B cell (primary cell): ENCODE measurements at regions not wholly inside any gene's neighbourhood (a gene's known extent, or its start where the extent isn't known, plus 50 kb on each side); places are given as distances from the start of the nearest gene placed in this dataset.

Source experiments
- ATAC-seq: fragments of 200-7000 bp; cut with Tn5 transposase; one replicate; pipeline ENCODE4 v1.10.0; 2021; ENCODE audit warnings: low read depth, mild to moderate bottlenecking, moderate number of reproducible peaks, moderate library complexity
- CTCF ChIA-PET: fragments of 350-600 bp; sonication (Branson Sonifier 250); formaldehyde crosslinking; loops from one replicate; lab custom pipeline; 2021; ENCODE audit warnings: antibody characterized with exemption, inconsistent platforms; lab: Charles Lee
- POLR2A ChIA-PET: fragments of 350-600 bp; sonication (Branson Sonifier 250); formaldehyde crosslinking; loops from one replicate; lab custom pipeline; 2021; ENCODE audit warnings: antibody characterized with exemption; lab: Charles Lee
- DNase-seq: peaks from one replicate; pipeline ENCODE4 v3.0.0; 2013
- H2AFZ ChIP-seq: 2 replicates; pipeline ENCODE4 v1.6.1; 2012; ENCODE audit warnings: mild to moderate bottlenecking, low read depth, low read length; ENCODE audit not compliant: insufficient read depth, poor library complexity, severe bottlenecking
- H3K27ac ChIP-seq, 2 donors: 1 replicate in 1 of 2; 2 replicates in 1 of 2; pipeline ENCODE4 v1.5.1; 2012 to 2013; ENCODE audit warnings: low read length in 2 of 2, mild to moderate bottlenecking in 2 of 2, moderate library complexity in 1 of 2
- H3K27me3 ChIP-seq, 4 experiments: fragments of 200-600 bp in 1 of 4; sonication (generic) in 1 of 4; replicated peaks in 1 of 4; 1 replicate in 2 of 4; 2 replicates in 2 of 4; pipeline versions ENCODE4 v1.6.1 to v1.7.0; 2013 to 2016; ENCODE audit warnings: low read length in 3 of 4, mild to moderate bottlenecking in 2 of 4, mixed read lengths in 1 of 4, moderate library complexity in 1 of 4; ENCODE audit not compliant: insufficient read depth in 4 of 4, control insufficient read depth in 3 of 4; ENCODE audit errors: control extremely low read depth in 1 of 4
- H3K36me3 ChIP-seq, 2 experiments: replicated peaks in 1 of 2; 1 replicate in 1 of 2; 2 replicates in 1 of 2; pipeline versions ENCODE4 v1.6.1 to v1.7.1; 2013; ENCODE audit warnings: low read length in 1 of 2; ENCODE audit not compliant: insufficient read depth in 2 of 2, control insufficient read depth in 1 of 2; ENCODE audit errors: control extremely low read depth in 1 of 2, extremely low read depth in 1 of 2
- H3K4me1 ChIP-seq, 2 donors: fragments of 200-600 bp in 1 of 2; sonication (generic) in 1 of 2; 1 replicate in 1 of 2; 2 replicates in 1 of 2; pipeline versions ENCODE4 v1.5.1 to v1.6.1; 2013 to 2017; ENCODE audit warnings: low read length in 2 of 2; ENCODE audit not compliant: control insufficient read depth in 2 of 2, insufficient read depth in 2 of 2
- H3K4me2 ChIP-seq: replicated peaks from 2 replicates; pipeline ENCODE3; 2012; ENCODE audit warnings: mild to moderate bottlenecking, low read depth, low read length; ENCODE audit not compliant: poor library complexity, severe bottlenecking
- H3K4me3 ChIP-seq, 5 experiments: fragments of 200-600 bp in 1 of 5; sonication (generic) in 1 of 5; 1 replicate in 3 of 5; 2 replicates in 2 of 5; pipeline versions ENCODE4 v1.5.1 to v1.7.0; 2011 to 2016; ENCODE audit warnings: low read length in 4 of 5, mild to moderate bottlenecking in 4 of 5, low read depth in 2 of 5, control low read depth in 1 of 5, moderate library complexity in 1 of 5; ENCODE audit not compliant: insufficient read depth in 1 of 5; ENCODE audit errors: control extremely low read depth in 1 of 5, extremely low read depth in 1 of 5
- H3K79me2 ChIP-seq: fragments of 200-600 bp; sonication (generic); one replicate; pipeline ENCODE4 v1.6.0; 2016; ENCODE audit warnings: low read length; ENCODE audit not compliant: control insufficient read depth, insufficient read depth
- H3K9ac ChIP-seq: fragments of 200-600 bp; sonication (generic); 2 replicates; pipeline ENCODE4 v1.6.1; 2017; ENCODE audit warnings: mild to moderate bottlenecking, low read length, moderate library complexity
- H3K9me3 ChIP-seq, 3 donors: one replicate each; pipeline versions ENCODE4 v1.6.1 to v1.7.1; 2013; ENCODE audit warnings: low read length in 2 of 3; ENCODE audit not compliant: control insufficient read depth in 2 of 3, insufficient read depth in 1 of 3; ENCODE audit errors: control extremely low read depth in 1 of 3
- H4K20me1 ChIP-seq: 2 replicates; pipeline ENCODE4 v1.6.0; 2012; ENCODE audit warnings: mild to moderate bottlenecking, low read length; ENCODE audit not compliant: insufficient read depth, control insufficient read depth, poor library complexity, severe bottlenecking
- H3K27ac Mint-ChIP-seq: one replicate; pipeline ENCODE4 v1.8.0; 2021; ENCODE audit warnings: mixed read lengths
- H3K27me3 Mint-ChIP-seq: one replicate; pipeline ENCODE4 v1.8.0; 2021; ENCODE audit warnings: mixed read lengths
- H3K4me1 Mint-ChIP-seq: one replicate; pipeline ENCODE4 v1.8.0; 2021; ENCODE audit warnings: mixed read lengths
- H3K4me3 Mint-ChIP-seq: one replicate; pipeline ENCODE4 v1.8.0; 2021; ENCODE audit warnings: mixed read lengths
- H3K9me3 Mint-ChIP-seq: one replicate; pipeline ENCODE4 v1.8.0; 2022; ENCODE audit warnings: mixed read lengths; ENCODE audit not compliant: insufficient read depth
- EZH2 ChIP-seq: IDR thresholded peaks from 2 replicates; pipeline ENCODE4 v1.6.1; 2012; ENCODE audit warnings: borderline replicate concordance, low read depth, mild to moderate bottlenecking, moderate library complexity, low read length; ENCODE audit not compliant: insufficient read depth, poor library complexity, severe bottlenecking
- WGBS: methylation state at CpG from one replicate; pipeline ENCODE4 v1.1.5; 2013; ENCODE audit warnings: missing lambda C conversion rate; ENCODE audit not compliant: insufficient coverage; 5-methylcytosine and 5-hydroxymethylcytosine counted together
- intact Hi-C: fragments of 100-400 bp; cut with micrococcal nuclease; formaldehyde crosslinking; loops from one replicate; pipeline ENCODE4 v1.10.0; 2022
- TF ChIP-seq, protein P1 (sequence below): fragments of 200-600 bp; IDR thresholded peaks from one replicate; pipeline ENCODE4 v1.8.0; 2022; ENCODE audit warnings: antibody characterized with exemption, mild to moderate bottlenecking

DNA sequence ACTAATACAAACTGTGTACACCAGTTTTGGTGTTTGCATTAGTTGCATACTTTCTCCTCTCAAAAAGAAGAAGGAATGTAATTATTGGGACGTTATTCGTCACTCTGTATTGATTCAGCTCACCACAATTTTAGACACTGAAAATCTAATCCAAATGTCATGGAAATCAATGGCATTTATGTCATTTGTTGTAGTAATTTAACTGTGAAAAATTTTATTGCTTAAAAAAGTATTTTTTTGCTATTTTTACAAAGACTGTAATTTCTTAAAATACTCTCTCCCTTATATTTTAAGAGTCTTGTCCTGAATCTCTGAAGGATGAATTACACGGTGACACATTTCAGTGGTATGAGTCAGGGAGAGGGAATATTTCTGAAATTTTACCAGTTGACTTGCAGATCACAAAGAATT lies 2117.6 kb downstream of the PCDH9 start:
- Histone ChIP-seq H2AFZ (no peak overlapping the region), H3K9me3 (peaks cover 0 to 5% (median 1%) of the 10 kb centered on the region in 3 donors), H3K4me2 (no peak overlapping the region), H3K9ac (no peak overlapping the region), H3K79me2 (no peaks in the 10 kb centered on the region), H3K36me3 (no peaks in the 10 kb centered on the region), H4K20me1 (no peaks in the 10 kb centered on the region), H3K4me1 (no peaks in the 10 kb centered on the region), H3K27me3 (no peaks in the 10 kb centered on the region), H3K27ac (no peak overlapping the region), H3K4me3 (no peak overlapping the region)
- WGBS, result no CpG with 5 or more reads among the region's 3 CpGs
- Mint-ChIP-seq H3K27ac (no peak overlapping the region), H3K4me1 (no peaks in the 10 kb centered on the region), H3K4me3 (no peak overlapping the region), H3K9me3 (no peaks in the 10 kb centered on the region), H3K27me3 (no peaks in the 10 kb centered on the region)
- no peak for TF ChIP-seq EZH2
- TF ChIP-seq, protein P1, sequence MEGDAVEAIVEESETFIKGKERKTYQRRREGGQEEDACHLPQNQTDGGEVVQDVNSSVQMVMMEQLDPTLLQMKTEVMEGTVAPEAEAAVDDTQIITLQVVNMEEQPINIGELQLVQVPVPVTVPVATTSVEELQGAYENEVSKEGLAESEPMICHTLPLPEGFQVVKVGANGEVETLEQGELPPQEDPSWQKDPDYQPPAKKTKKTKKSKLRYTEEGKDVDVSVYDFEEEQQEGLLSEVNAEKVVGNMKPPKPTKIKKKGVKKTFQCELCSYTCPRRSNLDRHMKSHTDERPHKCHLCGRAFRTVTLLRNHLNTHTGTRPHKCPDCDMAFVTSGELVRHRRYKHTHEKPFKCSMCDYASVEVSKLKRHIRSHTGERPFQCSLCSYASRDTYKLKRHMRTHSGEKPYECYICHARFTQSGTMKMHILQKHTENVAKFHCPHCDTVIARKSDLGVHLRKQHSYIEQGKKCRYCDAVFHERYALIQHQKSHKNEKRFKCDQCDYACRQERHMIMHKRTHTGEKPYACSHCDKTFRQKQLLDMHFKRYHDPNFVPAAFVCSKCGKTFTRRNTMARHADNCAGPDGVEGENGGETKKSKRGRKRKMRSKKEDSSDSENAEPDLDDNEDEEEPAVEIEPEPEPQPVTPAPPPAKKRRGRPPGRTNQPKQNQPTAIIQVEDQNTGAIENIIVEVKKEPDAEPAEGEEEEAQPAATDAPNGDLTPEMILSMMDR, result no peak
- DNase-seq (no peak), ATAC-seq (no peak)
- intact Hi-C loops, result no loop called here
- ChIA-PET CTCF (no interaction called here), POLR2A (no interaction called here)

DNA sequence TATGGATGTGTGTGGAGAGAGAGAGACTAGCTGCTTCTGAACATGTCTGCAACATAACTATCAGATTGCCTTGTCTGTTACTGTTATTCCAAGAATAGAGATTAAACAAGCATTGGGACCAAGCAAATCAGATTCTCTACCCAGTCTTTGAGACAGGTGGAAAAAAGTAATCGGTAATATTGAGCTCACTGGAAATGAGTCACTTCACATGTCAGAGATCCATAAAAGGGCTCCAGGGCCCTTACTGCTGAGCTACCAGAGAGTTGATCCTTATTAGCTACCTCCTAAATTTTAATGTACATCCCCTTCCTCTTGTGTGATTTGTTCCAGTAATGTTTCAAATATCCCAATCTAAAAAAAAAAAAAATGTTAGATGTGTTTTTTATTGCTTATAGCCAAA lies 2118.0 kb downstream of the PCDH9 start:
- no CpG with 5 or more reads among the region's 1 CpG for WGBS
- ATAC-seq (no peak), DNase-seq (no peak)
- no peaks in the 10 kb centered on the region for H3K4me1 Mint-ChIP-seq
- Histone ChIP-seq H3K79me2 (no peaks in the 10 kb centered on the region), H3K27me3 (no peaks in the 10 kb centered on the region), H2AFZ (no peak overlapping the region), H3K4me3 (no peak overlapping the region), H3K9me3 (peaks cover 0 to 5% (median 1%) of the 10 kb centered on the region in 3 donors), H3K36me3 (no peaks in the 10 kb centered on the region), H3K27ac (no peak overlapping the region), H4K20me1 (no peaks in the 10 kb centered on the region), H3K4me1 (no peaks in the 10 kb centered on the region), H3K4me2 (no peak overlapping the region), H3K9ac (no peak overlapping the region)
- ChIA-PET CTCF (no interaction called here), POLR2A (no interaction called here)
- no peaks in the 10 kb centered on the region for H3K27me3 Mint-ChIP-seq
- H3K9me3 Mint-ChIP-seq, result no peaks in the 10 kb centered on the region
- no peak for TF ChIP-seq EZH2
- TF ChIP-seq, protein P1, result no peak
- H3K27ac Mint-ChIP-seq, result no peak overlapping the region
- no peak overlapping the region for H3K4me3 Mint-ChIP-seq
- intact Hi-C loops, result no loop called here
